ENCODE measurements at regions not wholly inside any gene's neighbourhood (a gene's known extent, or its start where the extent isn't known, plus 50 kb on each side); places are given as distances from the start of the nearest gene placed in this dataset.

GRCh38 chr5:149432911-149433401 lies 53.9 kb upstream of the IL17B start:
- Histone ChIP-seq H3K4me1 (ENCODE audit: insufficient read depth) (peaks cover 8% of the 10 kb centered on the region; the same call in 1 of the 2 replicates), H3K4me3 (no peak overlapping the region), H3K4me2 (no peak overlapping the region), H3K36me3 (ENCODE audit: insufficient read depth) (no peaks in the 10 kb centered on the region), H3K27ac (ENCODE audit: low read depth) (no peak overlapping the region), H3K9me2 (ENCODE audit: insufficient read depth) (no peaks in the 10 kb centered on the region), H3K79me2 (replicated peaks; ENCODE audit: insufficient read depth) (no peaks in the 10 kb centered on the region), H4K20me1 (replicated peaks; ENCODE audit: insufficient read depth) (no peaks in the 10 kb centered on the region), H3K27me3 (ENCODE audit: insufficient read depth) (no peaks in the 10 kb centered on the region), H2AFZ (no peak overlapping the region), H3F3A (replicated peaks; ENCODE audit: low read depth) (0 out of 2 replicates have a peak, but pooled peaks cover 9% of the 10 kb centered on the region)
- no peak overlapping the region for H3K27ac Mint-ChIP-seq
- TF ChIP-seq, protein P1, sequence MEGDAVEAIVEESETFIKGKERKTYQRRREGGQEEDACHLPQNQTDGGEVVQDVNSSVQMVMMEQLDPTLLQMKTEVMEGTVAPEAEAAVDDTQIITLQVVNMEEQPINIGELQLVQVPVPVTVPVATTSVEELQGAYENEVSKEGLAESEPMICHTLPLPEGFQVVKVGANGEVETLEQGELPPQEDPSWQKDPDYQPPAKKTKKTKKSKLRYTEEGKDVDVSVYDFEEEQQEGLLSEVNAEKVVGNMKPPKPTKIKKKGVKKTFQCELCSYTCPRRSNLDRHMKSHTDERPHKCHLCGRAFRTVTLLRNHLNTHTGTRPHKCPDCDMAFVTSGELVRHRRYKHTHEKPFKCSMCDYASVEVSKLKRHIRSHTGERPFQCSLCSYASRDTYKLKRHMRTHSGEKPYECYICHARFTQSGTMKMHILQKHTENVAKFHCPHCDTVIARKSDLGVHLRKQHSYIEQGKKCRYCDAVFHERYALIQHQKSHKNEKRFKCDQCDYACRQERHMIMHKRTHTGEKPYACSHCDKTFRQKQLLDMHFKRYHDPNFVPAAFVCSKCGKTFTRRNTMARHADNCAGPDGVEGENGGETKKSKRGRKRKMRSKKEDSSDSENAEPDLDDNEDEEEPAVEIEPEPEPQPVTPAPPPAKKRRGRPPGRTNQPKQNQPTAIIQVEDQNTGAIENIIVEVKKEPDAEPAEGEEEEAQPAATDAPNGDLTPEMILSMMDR (conservative IDR thresholded peaks at IDR 0.05; ENCODE audit: low read depth in 2 of 2), result no peak
- no peak for TF ChIP-seq ETS1 (IDR thresholded peaks at IDR 0.05)
- no peak for TF ChIP-seq STAT1 (IDR thresholded peaks at IDR 0.05; ENCODE audit: unreplicated experiment)
- no peak for TF ChIP-seq REST (IDR thresholded peaks at IDR 0.05; ENCODE audit: unreplicated experiment)
- no peak for TF ChIP-seq EZH2phosphoT487 (IDR thresholded peaks at IDR 0.05; ENCODE audit: unreplicated experiment)
- no peak for TF ChIP-seq POLR2AphosphoS5 (IDR thresholded peaks at IDR 0.05; ENCODE audit: low read depth)
- TF ChIP-seq ZNF331 (CRISPR knock-in tag; IDR thresholded peaks at IDR 0.05; ENCODE audit: low read depth), result no peak
- TF ChIP-seq EZH2 (IDR thresholded peaks at IDR 0.05; ENCODE audit: low read depth, unreplicated experiment), result no peak
- TF ChIP-seq ZNF114 (CRISPR knock-in tag; IDR thresholded peaks at IDR 0.05), result no peak
- no peak for TF ChIP-seq ZNF462 (CRISPR knock-in tag; IDR thresholded peaks at IDR 0.05)
- no peak for TF ChIP-seq CREB1 (CRISPR knock-in tag; IDR thresholded peaks at IDR 0.05; ENCODE audit: low read depth)
- TF ChIP-seq NANOG (IDR thresholded peaks at IDR 0.05; ENCODE audit: borderline replicate concordance), result no peak
- TF ChIP-seq JUNB (IDR thresholded peaks at IDR 0.05; ENCODE audit: unreplicated experiment), result no peak
- no peaks in the 10 kb centered on the region for H3K9me3 Mint-ChIP-seq
- peaks cover 21% of the 10 kb centered on the region for H3K4me1 Mint-ChIP-seq
- peaks cover 11% of the 10 kb centered on the region for H3K27me3 Mint-ChIP-seq (ENCODE audit: insufficient read depth, low read depth, poor library complexity)
- DNase-seq (ENCODE audit: low spot score), result no peak
- no peaks in the 10 kb centered on the region for H3K36me3 Mint-ChIP-seq (ENCODE audit: low read depth)
- no peak for ATAC-seq
- no peak overlapping the region for H3K4me3 Mint-ChIP-seq
